ENCODE measurements at regions not wholly inside any gene's neighbourhood (a gene's known extent, or its start where the extent isn't known, plus 50 kb on each side); places are given as distances from the start of the nearest gene placed in this dataset.

GRCh38 chr2:236761358-236761757, 191.7 kb downstream of the ACKR3 start:
- Mint-ChIP-seq H3K4me3 (no peak overlapping the region), H3K4me1 (no peaks in the 10 kb centered on the region), H3K27ac (no peak overlapping the region), H3K9me3 (no peaks in the 10 kb centered on the region), H3K36me3 (no peaks in the 10 kb centered on the region), H3K27me3 (peaks cover 0 to 11% (median 3%) of the 10 kb centered on the region in 5 donors)
- H3K9me3 ChIP-seq (ENCODE audit: control insufficient read depth in 2 of 3, low read length in 3 of 3) = no peaks in the 10 kb centered on the region
- H3K36me3 ChIP-seq (ENCODE audit: control insufficient read depth in 2 of 3, insufficient read depth in 3 of 3, low read length in 3 of 3) = no peaks in the 10 kb centered on the region
- no peaks in the 10 kb centered on the region for H3K27me3 ChIP-seq (ENCODE audit: control insufficient read depth in 2 of 2, insufficient read depth in 2 of 2, low read length in 2 of 2)
- H3K4me3 ChIP-seq (ENCODE audit: low read length) = no peak overlapping the region
- intact Hi-C loops (cut with micrococcal nuclease) = no loop called here
- no peak for ATAC-seq
- H3K4me1 ChIP-seq (ENCODE audit: control insufficient read depth in 2 of 2, insufficient read depth in 2 of 2, low read length in 2 of 2) = no peaks in the 10 kb centered on the region
- ChIA-PET CTCF (no interaction called here), POLR2A (no interaction called here)
- no peak for DNase-seq
- H3K27ac ChIP-seq (ENCODE audit: low read depth, low read length) = no peak overlapping the region

- Histone ChIP-seq H3K4me1 (ENCODE audit: control insufficient read depth in 2 of 2, insufficient read depth in 2 of 2, low read length in 2 of 2) (no peaks in the 10 kb centered on the region), H3K27me3 (ENCODE audit: control insufficient read depth in 2 of 2, insufficient read depth in 2 of 2, low read length in 2 of 2) (no peaks in the 10 kb centered on the region), H3K27ac (ENCODE audit: low read depth, low read length) (no peak overlapping the region), H3K36me3 (ENCODE audit: control insufficient read depth in 2 of 3, insufficient read depth in 3 of 3, low read length in 3 of 3) (no peaks in the 10 kb centered on the region), H3K4me3 (ENCODE audit: low read length) (no peak overlapping the region), H3K9me3 (ENCODE audit: control insufficient read depth in 2 of 3, low read length in 3 of 3) (no peaks in the 10 kb centered on the region)
- intact Hi-C loops (cut with micrococcal nuclease) = no loop called here
- ChIA-PET CTCF (no interaction called here), POLR2A (no interaction called here)
- Mint-ChIP-seq H3K9me3 (peaks cover 0 to 5% (median 0%) of the 10 kb centered on the region in 11 donors), H3K27ac (no peak overlapping the region), H3K4me1 (no peaks in the 10 kb centered on the region), H3K36me3 (peaks cover 0 to 4% (median 0%) of the 10 kb centered on the region in 5 donors), H3K4me3 (no peak overlapping the region), H3K27me3 (peaks cover 0 to 14% (median 3%) of the 10 kb centered on the region in 5 donors)
- no peak for ATAC-seq
- DNase-seq = no peak
Observed at GRCh38 chr2:236762628-236763027, 193.0 kb downstream of the ACKR3 start.

GRCh38 chr2:236763857-236764256, 194.2 kb downstream of the ACKR3 start:
- Histone ChIP-seq H3K27ac (ENCODE audit: low read depth, low read length) (no peak overlapping the region), H3K36me3 (ENCODE audit: control insufficient read depth in 2 of 3, insufficient read depth in 3 of 3, low read length in 3 of 3) (no peaks in the 10 kb centered on the region), H3K4me3 (ENCODE audit: low read length) (no peak overlapping the region), H3K9me3 (ENCODE audit: control insufficient read depth in 2 of 3, low read length in 3 of 3) (no peaks in the 10 kb centered on the region), H3K4me1 (ENCODE audit: control insufficient read depth in 2 of 2, insufficient read depth in 2 of 2, low read length in 2 of 2) (no peaks in the 10 kb centered on the region), H3K27me3 (ENCODE audit: control insufficient read depth in 2 of 2, insufficient read depth in 2 of 2, low read length in 2 of 2) (no peaks in the 10 kb centered on the region)
- Mint-ChIP-seq H3K27ac (no peak overlapping the region), H3K36me3 (peaks cover 0 to 4% (median 0%) of the 10 kb centered on the region in 5 donors), H3K9me3 (peaks cover 0 to 5% (median 0%) of the 10 kb centered on the region in 11 donors), H3K4me1 (no peaks in the 10 kb centered on the region), H3K4me3 (no peak overlapping the region), H3K27me3 (peaks cover 0 to 14% (median under 1%) of the 10 kb centered on the region in 5 donors)
- POLR2A ChIA-PET = no interaction called here
- ATAC-seq = no peak
- no peak for DNase-seq
- intact Hi-C loops (cut with micrococcal nuclease) = no loop called here
- CTCF ChIA-PET = no interaction called here

GRCh38 chr2:236764716-236765115, 195.1 kb downstream of the ACKR3 start:
- no peak overlapping the region for H3K27ac Mint-ChIP-seq
- no peaks in the 10 kb centered on the region for H3K36me3 ChIP-seq (ENCODE audit: control insufficient read depth in 2 of 3, insufficient read depth in 3 of 3, low read length in 3 of 3)
- no peaks in the 10 kb centered on the region for H3K9me3 ChIP-seq (ENCODE audit: control insufficient read depth in 2 of 3, low read length in 3 of 3)
- ChIA-PET POLR2A (no interaction called here), CTCF (interaction anchor here (0.7 kb wide), 1 partner anchor 8 kb away, joined by 3 read pairs; no protein-coding TSS in a partner anchor)
- no peaks in the 10 kb centered on the region for H3K27me3 ChIP-seq (ENCODE audit: control insufficient read depth in 2 of 2, insufficient read depth in 2 of 2, low read length in 2 of 2)
- no peak for ATAC-seq
- H3K4me3 Mint-ChIP-seq = no peak overlapping the region
- peaks cover 0 to 4% (median 0%) of the 10 kb centered on the region in 5 donors for H3K36me3 Mint-ChIP-seq
- DNase-seq = no peak
- H3K4me1 Mint-ChIP-seq = no peaks in the 10 kb centered on the region
- H3K9me3 Mint-ChIP-seq = peaks cover 0 to 5% (median 0%) of the 10 kb centered on the region in 11 donors
- H3K27ac ChIP-seq (ENCODE audit: low read depth, low read length) = no peak overlapping the region
- H3K27me3 Mint-ChIP-seq = peaks cover 0 to 20% (median 5%) of the 10 kb centered on the region in 5 donors
- intact Hi-C loops (cut with micrococcal nuclease) = no loop called here
- H3K4me3 ChIP-seq (ENCODE audit: low read length) = no peak overlapping the region
- H3K4me1 ChIP-seq (ENCODE audit: control insufficient read depth in 2 of 2, insufficient read depth in 2 of 2, low read length in 2 of 2) = no peaks in the 10 kb centered on the region

GRCh38 chr2:236765478-236765877, 195.9 kb downstream of the ACKR3 start:
- ATAC-seq = no peak
- Mint-ChIP-seq H3K27me3 (peaks cover 0 to 19% (median 9%) of the 10 kb centered on the region in 5 donors), H3K4me1 (no peaks in the 10 kb centered on the region), H3K9me3 (peaks cover 0 to 5% (median 0%) of the 10 kb centered on the region in 11 donors), H3K27ac (no peak overlapping the region), H3K4me3 (no peak overlapping the region), H3K36me3 (peaks cover 0 to 4% (median 0%) of the 10 kb centered on the region in 5 donors)
- H3K36me3 ChIP-seq (ENCODE audit: control insufficient read depth in 2 of 3, insufficient read depth in 3 of 3, low read length in 3 of 3) = no peaks in the 10 kb centered on the region
- intact Hi-C loops (cut with micrococcal nuclease) = no loop called here
- no peak for DNase-seq
- H3K27me3 ChIP-seq (ENCODE audit: control insufficient read depth in 2 of 2, insufficient read depth in 2 of 2, low read length in 2 of 2) = no peaks in the 10 kb centered on the region
- no peak overlapping the region for H3K4me3 ChIP-seq (ENCODE audit: low read length)
- no peak overlapping the region for H3K27ac ChIP-seq (ENCODE audit: low read depth, low read length)
- ChIA-PET CTCF (no interaction called here), POLR2A (no interaction called here)
- H3K9me3 ChIP-seq (ENCODE audit: control insufficient read depth in 2 of 3, low read length in 3 of 3) = no peaks in the 10 kb centered on the region
- no peaks in the 10 kb centered on the region for H3K4me1 ChIP-seq (ENCODE audit: control insufficient read depth in 2 of 2, insufficient read depth in 2 of 2, low read length in 2 of 2)

- H3K4me3 ChIP-seq (ENCODE audit: low read length) = no peak overlapping the region
- no peaks in the 10 kb centered on the region for H3K4me1 Mint-ChIP-seq
- POLR2A ChIA-PET = no interaction called here
- H3K36me3 Mint-ChIP-seq = peaks cover 0 to 4% (median 0%) of the 10 kb centered on the region in 5 donors
- H3K27me3 ChIP-seq (ENCODE audit: control insufficient read depth in 2 of 2, insufficient read depth in 2 of 2, low read length in 2 of 2) = no peaks in the 10 kb centered on the region
- DNase-seq (no peak), ATAC-seq (no peak)
- intact Hi-C loops (cut with micrococcal nuclease) = no loop called here
- H3K36me3 ChIP-seq (ENCODE audit: control insufficient read depth in 2 of 3, insufficient read depth in 3 of 3, low read length in 3 of 3) = no peaks in the 10 kb centered on the region
- H3K4me3 Mint-ChIP-seq = no peak overlapping the region
- H3K27ac Mint-ChIP-seq = no peak overlapping the region
- no peaks in the 10 kb centered on the region for H3K9me3 ChIP-seq (ENCODE audit: control insufficient read depth in 2 of 3, low read length in 3 of 3)
- CTCF ChIA-PET = no interaction called here
- H3K27ac ChIP-seq (ENCODE audit: low read depth, low read length) = no peak overlapping the region
- H3K9me3 Mint-ChIP-seq = peaks cover 0 to 5% (median 0%) of the 10 kb centered on the region in 11 donors
- H3K27me3 Mint-ChIP-seq = peaks cover 0 to 19% (median 9%) of the 10 kb centered on the region in 5 donors
- H3K4me1 ChIP-seq (ENCODE audit: control insufficient read depth in 2 of 2, insufficient read depth in 2 of 2, low read length in 2 of 2) = no peaks in the 10 kb centered on the region
Observed at GRCh38 chr2:236766850-236767249, 197.2 kb downstream of the ACKR3 start.

GRCh38 chr2:236767941-236768340, 198.3 kb downstream of the ACKR3 start:
- Mint-ChIP-seq H3K36me3 (peaks cover 0 to 4% (median 0%) of the 10 kb centered on the region in 5 donors), H3K9me3 (peaks cover 0 to 5% (median 0%) of the 10 kb centered on the region in 11 donors), H3K4me3 (no peak overlapping the region), H3K27ac (no peak overlapping the region), H3K27me3 (peaks cover 0 to 19% (median 9%) of the 10 kb centered on the region in 5 donors), H3K4me1 (no peaks in the 10 kb centered on the region)
- ATAC-seq (no peak), DNase-seq (no peak)
- POLR2A ChIA-PET = no interaction called here
- no peaks in the 10 kb centered on the region for H3K4me1 ChIP-seq (ENCODE audit: control insufficient read depth in 2 of 2, insufficient read depth in 2 of 2, low read length in 2 of 2)
- CTCF ChIA-PET = no interaction called here
- H3K27me3 ChIP-seq (ENCODE audit: control insufficient read depth in 2 of 2, insufficient read depth in 2 of 2, low read length in 2 of 2) = no peaks in the 10 kb centered on the region
- no peak overlapping the region for H3K27ac ChIP-seq (ENCODE audit: low read depth, low read length)
- no peaks in the 10 kb centered on the region for H3K36me3 ChIP-seq (ENCODE audit: control insufficient read depth in 2 of 3, insufficient read depth in 3 of 3, low read length in 3 of 3)
- intact Hi-C loops (cut with micrococcal nuclease) = no loop called here
- H3K4me3 ChIP-seq (ENCODE audit: low read length) = no peak overlapping the region
- no peaks in the 10 kb centered on the region for H3K9me3 ChIP-seq (ENCODE audit: control insufficient read depth in 2 of 3, low read length in 3 of 3)
